ENCODE measurements at regions not wholly inside any gene's neighbourhood (a gene's known extent, or its start where the extent isn't known, plus 50 kb on each side); places are given as distances from the start of the nearest gene placed in this dataset.

- H3K4me1 ChIP-seq (ENCODE audit: control insufficient read depth in 2 of 2, insufficient read depth in 2 of 2, low read length in 2 of 2), result no peaks in the 10 kb centered on the region
- no peaks in the 10 kb centered on the region for H3K36me3 ChIP-seq (replicated peaks in 1 of 2; ENCODE audit: control extremely low read depth in 1 of 2, control insufficient read depth in 1 of 2, extremely low read depth in 1 of 2, insufficient read depth in 2 of 2, low read length in 1 of 2)
- Mint-ChIP-seq H3K4me3 (no peak overlapping the region), H3K27ac (no peak overlapping the region), H3K4me1 (no peaks in the 10 kb centered on the region), H3K9me3 (ENCODE audit: insufficient read depth) (no peaks in the 10 kb centered on the region), H3K27me3 (no peaks in the 10 kb centered on the region)
- H4K20me1 ChIP-seq (ENCODE audit: control insufficient read depth, insufficient read depth, low read length, poor library complexity, severe bottlenecking), result no peaks in the 10 kb centered on the region
- 75% methylated on average over 9 of the region's 13 CpGs for WGBS (ENCODE audit: insufficient coverage)
- H3K9me3 ChIP-seq (ENCODE audit: control extremely low read depth in 1 of 3, control insufficient read depth in 2 of 3, insufficient read depth in 1 of 3, low read length in 2 of 3), result no peaks in the 10 kb centered on the region
- no peak overlapping the region for H3K4me3 ChIP-seq (ENCODE audit: control extremely low read depth in 1 of 5, extremely low read depth in 1 of 5, insufficient read depth in 1 of 5, low read depth in 2 of 5, low read length in 4 of 5)
- H3K4me2 ChIP-seq (replicated peaks; ENCODE audit: low read depth, low read length, poor library complexity, severe bottlenecking), result no peak overlapping the region
- H3K79me2 ChIP-seq (ENCODE audit: control insufficient read depth, insufficient read depth, low read length), result no peaks in the 10 kb centered on the region
- no peak overlapping the region for H2AFZ ChIP-seq (ENCODE audit: insufficient read depth, low read depth, low read length, poor library complexity, severe bottlenecking)
- H3K27me3 ChIP-seq (replicated peaks in 1 of 4; ENCODE audit: control extremely low read depth in 1 of 4, control insufficient read depth in 3 of 4, insufficient read depth in 4 of 4, low read length in 3 of 4), result peaks cover 0 to 6% (median 0%) of the 10 kb centered on the region in 4 experiments
- POLR2A ChIA-PET, result no interaction called here
- intact Hi-C loops (cut with micrococcal nuclease), result no loop called here
- no peak for ATAC-seq (ENCODE audit: low read depth)
- DNase-seq, result no peak
- H3K9ac ChIP-seq (ENCODE audit: low read length), result no peak overlapping the region
- no peak overlapping the region for H3K27ac ChIP-seq (ENCODE audit: low read length in 2 of 2)
- TF ChIP-seq CTCF (IDR thresholded peaks at IDR 0.05) (no peak), EZH2 (IDR thresholded peaks at IDR 0.05; ENCODE audit: borderline replicate concordance, insufficient read depth, low read depth, low read length, poor library complexity, severe bottlenecking) (no peak)
- CTCF ChIA-PET, result no interaction called here
Measured at GRCh38 chr11:130710497-130711012, 205.7 kb downstream of the SNX19 start.

GRCh38 chr11:130711193-130711592 is 205.1 kb downstream of the SNX19 start:
- H4K20me1 ChIP-seq (ENCODE audit: control insufficient read depth, insufficient read depth, low read length, poor library complexity, severe bottlenecking), result no peaks in the 10 kb centered on the region
- H3K4me2 ChIP-seq (replicated peaks; ENCODE audit: low read depth, low read length, poor library complexity, severe bottlenecking), result no peak overlapping the region
- no peak for TF ChIP-seq CTCF (IDR thresholded peaks at IDR 0.05)
- TF ChIP-seq EZH2 (IDR thresholded peaks at IDR 0.05; ENCODE audit: borderline replicate concordance, insufficient read depth, low read depth, low read length, poor library complexity, severe bottlenecking), result no peak
- ATAC-seq (ENCODE audit: low read depth) (no peak), DNase-seq (no peak)
- no peak overlapping the region for H3K4me3 Mint-ChIP-seq
- ChIA-PET POLR2A (no interaction called here), CTCF (no interaction called here)
- intact Hi-C loops (cut with micrococcal nuclease), result no loop called here
- WGBS (ENCODE audit: insufficient coverage), result 81% methylated on average over 4 of the region's 6 CpGs
- H3K9me3 Mint-ChIP-seq (ENCODE audit: insufficient read depth), result no peaks in the 10 kb centered on the region
- H3K9ac ChIP-seq (ENCODE audit: low read length), result no peak overlapping the region
- H3K27ac ChIP-seq (ENCODE audit: low read length in 2 of 2), result no peak overlapping the region
- no peak overlapping the region for H3K27ac Mint-ChIP-seq
- peaks cover 0 to 6% (median 0%) of the 10 kb centered on the region in 4 experiments for H3K27me3 ChIP-seq (replicated peaks in 1 of 4; ENCODE audit: control extremely low read depth in 1 of 4, control insufficient read depth in 3 of 4, insufficient read depth in 4 of 4, low read length in 3 of 4)
- H3K4me1 Mint-ChIP-seq, result no peaks in the 10 kb centered on the region
- no peaks in the 10 kb centered on the region for H3K79me2 ChIP-seq (ENCODE audit: control insufficient read depth, insufficient read depth, low read length)
- H2AFZ ChIP-seq (ENCODE audit: insufficient read depth, low read depth, low read length, poor library complexity, severe bottlenecking), result no peak overlapping the region
- H3K36me3 ChIP-seq (replicated peaks in 1 of 2; ENCODE audit: control extremely low read depth in 1 of 2, control insufficient read depth in 1 of 2, extremely low read depth in 1 of 2, insufficient read depth in 2 of 2, low read length in 1 of 2), result no peaks in the 10 kb centered on the region
- H3K4me1 ChIP-seq (ENCODE audit: control insufficient read depth in 2 of 2, insufficient read depth in 2 of 2, low read length in 2 of 2), result no peaks in the 10 kb centered on the region
- no peaks in the 10 kb centered on the region for H3K9me3 ChIP-seq (ENCODE audit: control extremely low read depth in 1 of 3, control insufficient read depth in 2 of 3, insufficient read depth in 1 of 3, low read length in 2 of 3)
- no peaks in the 10 kb centered on the region for H3K27me3 Mint-ChIP-seq
- no peak overlapping the region for H3K4me3 ChIP-seq (ENCODE audit: control extremely low read depth in 1 of 5, extremely low read depth in 1 of 5, insufficient read depth in 1 of 5, low read depth in 2 of 5, low read length in 4 of 5)

Measured in B cell (primary cell).